ENCODE measurements at regions not wholly inside any gene's neighbourhood (a gene's known extent, or its start where the extent isn't known, plus 50 kb on each side); places are given as distances from the start of the nearest gene placed in this dataset.
"Not testable (repeated sequence)": the region's sequence is repeated elsewhere in the genome, so short reads cannot be mapped to it uniquely, and the experiment has no call there.

DNA sequence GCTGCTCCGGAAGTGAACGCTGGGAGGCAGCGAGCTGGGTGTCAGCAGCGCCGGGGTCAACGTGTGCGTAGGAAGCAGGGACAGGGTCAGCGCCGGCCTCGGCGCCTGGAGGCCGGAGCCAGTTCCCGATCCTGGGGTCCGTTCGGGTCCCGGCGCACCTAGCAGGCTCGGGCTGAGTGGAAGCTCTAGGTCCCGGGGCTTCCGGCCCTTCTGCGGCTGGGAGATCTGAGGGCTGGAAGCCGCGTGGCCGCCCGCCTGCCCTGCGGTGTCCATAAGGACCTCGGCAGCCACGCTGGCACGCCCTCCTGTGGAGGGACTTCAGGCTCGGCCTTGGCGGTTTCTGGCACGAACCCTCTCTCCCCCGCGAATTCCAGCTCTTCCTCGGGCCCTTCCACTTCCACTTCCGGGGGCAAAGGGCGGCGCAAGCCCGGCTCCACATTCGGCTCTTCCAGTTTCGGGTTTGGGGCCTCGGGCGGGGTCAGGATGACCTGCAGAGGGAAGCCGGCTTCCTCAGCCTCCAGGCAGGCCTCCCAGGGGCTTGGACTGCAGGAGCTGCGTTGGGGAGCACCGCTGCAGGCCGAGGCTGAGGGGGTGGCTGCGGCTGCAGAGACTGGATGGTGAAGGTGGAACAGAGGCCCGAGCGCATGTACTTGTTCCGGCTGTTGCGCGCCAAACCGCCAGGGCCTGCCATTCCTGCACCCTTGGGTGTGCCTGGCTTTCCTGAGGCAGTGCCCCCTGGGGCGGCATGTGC, 146.2 kb downstream of the TMEM121 start:
- not testable (repeated sequence) for H3K4me1 Mint-ChIP-seq (ENCODE audit: low read depth); H3K36me3 Mint-ChIP-seq (ENCODE audit: low read depth); H3K4me3 Mint-ChIP-seq (ENCODE audit: unreplicated experiment); DNase-seq (ENCODE audit: low spot score); H3K27me3 Mint-ChIP-seq (ENCODE audit: low read depth); H3K9me3 Mint-ChIP-seq (ENCODE audit: low read depth); H3K27ac Mint-ChIP-seq (ENCODE audit: unreplicated experiment)

GRCh38 chr14:105675433-105675832, 149.1 kb downstream of the TMEM121 start:
- not testable (repeated sequence) for H3K9me3 Mint-ChIP-seq (ENCODE audit: low read depth); H3K27ac Mint-ChIP-seq (ENCODE audit: unreplicated experiment); H3K4me1 Mint-ChIP-seq (ENCODE audit: low read depth); DNase-seq (ENCODE audit: low spot score); H3K27me3 Mint-ChIP-seq (ENCODE audit: low read depth); H3K4me3 Mint-ChIP-seq (ENCODE audit: unreplicated experiment); H3K36me3 Mint-ChIP-seq (ENCODE audit: low read depth)

DNA sequence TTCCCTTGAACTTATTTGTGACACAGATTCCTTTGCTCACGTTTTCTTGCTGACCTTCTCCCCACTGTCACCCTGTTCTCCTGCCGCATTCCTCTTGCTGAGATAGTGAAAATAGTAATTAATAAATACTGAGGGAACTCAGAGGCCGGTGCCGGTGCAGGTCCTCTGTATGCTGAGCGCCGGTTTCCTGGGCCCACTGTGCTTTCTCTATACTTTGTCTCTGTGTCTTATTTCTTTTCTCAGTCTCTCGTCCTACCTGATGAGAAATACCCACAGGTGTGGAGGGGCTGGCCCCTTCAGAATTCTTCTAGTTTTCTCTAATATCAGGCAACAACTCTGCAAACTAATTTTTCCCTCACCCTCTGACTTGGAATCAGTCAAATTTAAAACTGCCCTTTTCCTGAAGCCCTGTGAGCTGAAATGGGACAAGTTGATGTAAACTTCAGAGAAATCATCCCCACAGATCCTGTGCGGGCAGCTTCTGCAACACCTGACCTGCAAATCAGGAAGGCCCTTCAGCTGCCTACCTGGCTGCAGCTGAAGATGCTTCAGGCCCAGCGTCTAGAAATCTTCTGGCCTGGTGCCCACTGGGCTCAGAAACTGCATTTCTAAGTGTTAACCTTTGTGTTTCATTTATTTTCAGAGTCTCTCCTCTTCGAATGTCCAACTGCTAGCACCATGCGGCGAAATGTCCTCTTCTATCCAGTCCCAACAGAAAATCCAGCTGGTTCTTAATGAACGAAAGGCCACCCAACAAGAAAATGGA, 149.7 kb downstream of the TMEM121 start:
- H3K27ac Mint-ChIP-seq (ENCODE audit: unreplicated experiment); H3K27me3 Mint-ChIP-seq (ENCODE audit: low read depth); DNase-seq (ENCODE audit: low spot score); H3K4me1 Mint-ChIP-seq (ENCODE audit: low read depth); H3K4me3 Mint-ChIP-seq (ENCODE audit: unreplicated experiment); H3K36me3 Mint-ChIP-seq (ENCODE audit: low read depth); H3K9me3 Mint-ChIP-seq (ENCODE audit: low read depth): not testable (repeated sequence)

GRCh38 chr14:105678057-105678456, 151.7 kb downstream of the TMEM121 start:
- not testable (repeated sequence) for H3K36me3 Mint-ChIP-seq (ENCODE audit: low read depth); DNase-seq (ENCODE audit: low spot score); H3K27ac Mint-ChIP-seq (ENCODE audit: unreplicated experiment); H3K9me3 Mint-ChIP-seq (ENCODE audit: low read depth); H3K4me1 Mint-ChIP-seq (ENCODE audit: low read depth); H3K27me3 Mint-ChIP-seq (ENCODE audit: low read depth); H3K4me3 Mint-ChIP-seq (ENCODE audit: unreplicated experiment)

DNA sequence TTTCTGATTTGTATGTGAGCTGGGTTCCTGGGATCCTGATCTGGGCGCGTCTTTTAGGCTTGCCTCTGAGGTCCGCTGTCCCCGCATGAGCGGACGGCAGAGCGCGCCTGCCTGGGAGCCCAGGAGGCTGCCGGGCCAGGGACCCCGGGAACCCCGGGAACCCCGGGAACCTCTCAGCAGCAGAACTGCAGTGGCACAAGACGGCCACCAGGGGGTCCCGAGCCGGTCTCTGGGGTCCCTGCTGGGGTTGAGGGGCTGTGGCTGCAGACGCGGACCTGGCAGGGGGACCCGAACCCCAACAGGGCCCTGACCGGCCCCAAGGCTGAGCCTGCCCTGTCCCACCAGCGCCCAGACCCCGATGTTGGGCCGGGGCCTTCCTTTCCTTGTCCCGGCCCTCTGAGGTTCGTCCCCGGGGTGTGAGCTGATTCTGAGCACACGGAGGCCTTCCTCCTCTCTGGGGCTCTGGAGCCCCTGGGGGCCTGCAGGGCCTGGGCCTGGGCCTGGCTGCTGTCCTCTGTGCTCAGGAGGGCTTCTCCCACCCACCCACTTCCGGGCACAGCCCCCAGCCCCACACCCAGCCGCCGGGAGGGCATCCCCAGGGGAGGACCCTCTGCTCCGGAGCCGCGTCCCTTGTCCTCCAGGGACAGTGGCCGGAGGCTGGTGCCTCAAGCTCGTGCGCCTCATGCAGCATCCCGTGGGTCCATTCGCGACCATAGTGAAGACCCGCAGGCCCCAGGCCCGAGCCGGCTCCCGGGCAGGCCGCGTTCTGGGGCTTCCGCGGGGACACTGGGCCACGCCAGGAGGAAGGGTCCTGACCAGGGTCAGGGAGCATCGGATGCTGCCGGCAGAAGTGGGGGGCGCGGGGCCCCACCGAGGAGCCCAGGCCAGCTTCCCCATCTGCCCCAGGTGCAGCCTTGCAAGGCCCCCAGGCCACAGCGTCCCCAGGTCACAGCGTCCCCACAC, 152.9 kb downstream of the TMEM121 start:
- not testable (repeated sequence) for H3K27me3 Mint-ChIP-seq (ENCODE audit: low read depth); H3K4me1 Mint-ChIP-seq (ENCODE audit: low read depth); H3K36me3 Mint-ChIP-seq (ENCODE audit: low read depth); H3K9me3 Mint-ChIP-seq (ENCODE audit: low read depth); H3K27ac Mint-ChIP-seq (ENCODE audit: unreplicated experiment); H3K4me3 Mint-ChIP-seq (ENCODE audit: unreplicated experiment); DNase-seq (ENCODE audit: low spot score)

DNA sequence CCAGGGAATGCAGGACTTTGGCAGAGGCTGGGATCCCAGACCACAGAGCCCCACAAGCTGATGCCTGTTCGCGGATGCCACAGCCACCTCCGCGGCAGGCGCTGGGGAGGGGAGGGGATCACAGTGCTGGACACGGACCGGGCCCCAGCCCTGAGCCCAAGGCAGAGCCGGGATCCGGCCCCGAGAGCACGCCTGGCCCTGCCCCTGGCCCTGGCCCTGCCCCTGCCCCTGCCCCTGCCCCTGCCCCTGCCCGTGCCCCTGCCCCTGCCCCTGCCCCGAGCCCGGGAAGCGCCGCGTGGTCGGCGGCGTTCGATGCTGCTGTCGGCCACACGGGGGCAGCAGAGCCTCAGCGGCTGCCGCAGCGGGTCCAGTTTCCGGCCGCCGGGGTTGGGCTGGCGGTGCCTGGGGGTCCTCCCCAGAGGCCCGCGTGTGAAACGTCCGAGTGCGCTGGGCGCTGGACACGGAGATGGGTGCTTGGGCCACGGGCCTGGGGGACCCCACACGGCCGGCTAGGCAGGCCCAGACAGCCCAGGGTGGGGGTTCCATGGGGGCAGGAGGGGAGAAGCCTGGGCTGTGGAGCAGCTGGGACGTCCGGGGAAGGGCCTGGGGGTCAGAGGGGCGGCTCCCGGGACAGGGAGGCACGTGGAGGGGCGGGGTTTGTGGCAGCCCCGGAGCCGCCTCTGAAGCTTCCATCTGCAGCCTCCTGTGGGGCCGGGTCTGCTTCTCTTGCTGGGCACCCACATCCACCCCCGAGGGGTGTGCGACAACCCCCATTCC, 153.8 kb downstream of the TMEM121 start:
- not testable (repeated sequence) for H3K27me3 Mint-ChIP-seq (ENCODE audit: low read depth); H3K9me3 Mint-ChIP-seq (ENCODE audit: low read depth); DNase-seq (ENCODE audit: low spot score); H3K4me1 Mint-ChIP-seq (ENCODE audit: low read depth); H3K36me3 Mint-ChIP-seq (ENCODE audit: low read depth); H3K27ac Mint-ChIP-seq (ENCODE audit: unreplicated experiment); H3K4me3 Mint-ChIP-seq (ENCODE audit: unreplicated experiment)

DNA sequence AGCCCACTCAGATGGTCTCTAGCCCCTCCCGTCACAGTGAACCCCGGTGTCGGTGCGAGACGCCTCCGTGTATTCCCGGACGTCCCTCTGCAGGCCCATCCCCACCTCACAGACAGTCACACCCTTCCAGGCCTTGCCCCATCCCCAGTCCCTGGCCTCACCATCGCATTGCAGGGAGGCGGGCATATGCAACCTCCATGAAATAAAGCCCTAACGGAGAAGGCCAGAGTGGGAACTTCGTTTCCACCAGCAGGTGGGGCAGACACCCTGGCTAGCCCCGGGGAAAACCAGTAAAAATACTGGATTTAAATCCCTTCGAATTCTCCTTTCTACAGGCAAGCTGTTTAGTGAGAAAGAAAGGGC, 154.3 kb downstream of the TMEM121 start:
- not testable (repeated sequence) for H3K4me3 Mint-ChIP-seq (ENCODE audit: unreplicated experiment); H3K36me3 Mint-ChIP-seq (ENCODE audit: low read depth); H3K27me3 Mint-ChIP-seq (ENCODE audit: low read depth); DNase-seq (ENCODE audit: low spot score); H3K4me1 Mint-ChIP-seq (ENCODE audit: low read depth); H3K9me3 Mint-ChIP-seq (ENCODE audit: low read depth); H3K27ac Mint-ChIP-seq (ENCODE audit: unreplicated experiment)

DNA sequence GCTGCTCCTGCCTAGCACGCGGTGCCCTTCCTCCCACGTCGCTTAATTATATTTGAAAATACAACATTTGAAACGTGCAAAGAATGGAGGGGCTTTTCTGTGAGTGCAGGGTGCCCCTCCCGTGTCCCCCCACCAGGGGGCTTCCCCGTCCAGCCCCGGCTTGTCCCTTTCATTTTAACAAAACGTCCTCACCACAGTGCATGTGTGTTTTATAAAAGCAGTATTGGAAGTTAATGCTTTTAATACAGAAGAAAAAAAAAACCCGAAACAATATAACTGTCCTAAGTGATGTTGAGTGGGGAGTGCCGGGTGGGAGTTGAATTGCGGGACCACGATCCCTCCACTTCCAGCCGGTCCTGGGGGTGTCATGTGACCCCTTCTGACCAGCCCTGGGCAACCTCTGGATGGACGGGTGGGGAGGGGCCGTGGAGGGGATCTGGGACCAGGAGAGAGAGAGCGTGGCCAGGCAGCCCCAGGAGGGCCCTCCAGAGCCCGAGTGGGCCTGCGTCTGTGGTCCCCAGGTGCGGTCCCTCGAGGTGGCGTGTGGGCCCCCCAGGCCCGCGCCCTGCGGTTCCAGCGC, 155.3 kb downstream of the TMEM121 start:
- H3K4me1 Mint-ChIP-seq (ENCODE audit: low read depth); H3K27me3 Mint-ChIP-seq (ENCODE audit: low read depth); H3K36me3 Mint-ChIP-seq (ENCODE audit: low read depth); H3K4me3 Mint-ChIP-seq (ENCODE audit: unreplicated experiment); DNase-seq (ENCODE audit: low spot score); H3K27ac Mint-ChIP-seq (ENCODE audit: unreplicated experiment); H3K9me3 Mint-ChIP-seq (ENCODE audit: low read depth): not testable (repeated sequence)

- not testable (repeated sequence) for H3K27ac Mint-ChIP-seq (ENCODE audit: unreplicated experiment); H3K36me3 Mint-ChIP-seq (ENCODE audit: low read depth); H3K4me3 Mint-ChIP-seq (ENCODE audit: unreplicated experiment); H3K27me3 Mint-ChIP-seq (ENCODE audit: low read depth); H3K4me1 Mint-ChIP-seq (ENCODE audit: low read depth); H3K9me3 Mint-ChIP-seq (ENCODE audit: low read depth); DNase-seq (ENCODE audit: low spot score)
Measured at GRCh38 chr14:105682442-105682841, 156.1 kb downstream of the TMEM121 start.

Measured in chondrocyte (in vitro differentiated cells).